HepG2 (cell line): ENCODE measurements at regions not wholly inside any gene's neighbourhood (a gene's known extent, or its start where the extent isn't known, plus 50 kb on each side); places are given as distances from the start of the nearest gene placed in this dataset.

Experiments used
- ATAC-seq: fragments of 200-7000 bp; cut with Tn5 transposase; 3 replicates; pipeline ENCODE4 v1.9.1; 2020; ENCODE audit warnings: mild to moderate bottlenecking, moderate library complexity
- BruUV-seq: library from RNA; stranded (reverse); fragments of 400-500 nt; replicated peaks from 2 replicates; lab custom pipeline; 2021; lab: Mats Ljungman, UMichigan
- CTCF ChIA-PET: fragments of 300-600 bp; formaldehyde crosslinking; extraction: SDS; loops from one replicate; lab custom pipeline; 2021; ENCODE audit warnings: low total read pairs, inconsistent platforms, low intra/inter-chr PET ratio; lab: Yijun Ruan, JAX
- POLR2A ChIA-PET: fragments of 350-600 bp; sonication (Branson Sonifier 250); formaldehyde crosslinking; loops from one replicate; lab custom pipeline; 2020; ENCODE audit warnings: antibody characterized with exemption, inconsistent platforms; lab: Yijun Ruan, JAX
- DNase-seq: peaks from one replicate; pipeline ENCODE4 v3.0.0-alpha.2; 2015; ENCODE audit warnings: low spot score
- FAIRE-seq: peaks from 3 replicates; lab custom pipeline; 2011; peaks lifted over from hg19 to GRCh38; lab: Jason Lieb, UNC
- H2AFZ ChIP-seq: one replicate; pipeline ENCODE4 v1.6.1; 2011; ENCODE audit warnings: low read length, inconsistent platforms
- H3K27ac ChIP-seq: fragments of 300-600 bp; 3 replicates; pipeline ENCODE4 v1.8.0; 2011; ENCODE audit warnings: mixed run types, mild to moderate bottlenecking, mixed read lengths, low read length, inconsistent platforms; ENCODE audit not compliant: insufficient read depth; ENCODE audit errors: extremely low read length
- H3K27me3 ChIP-seq, 2 experiments: fragments of 200-600 bp in 1 of 2; 2 replicates in 1 of 2; 3 replicates in 1 of 2; pipeline versions ENCODE4 v1.6.0 to v1.8.0; 2011; ENCODE audit warnings: low read length in 2 of 2, mild to moderate bottlenecking in 2 of 2, moderate library complexity in 2 of 2, inconsistent platforms in 1 of 2; ENCODE audit not compliant: insufficient read depth in 2 of 2, control insufficient read depth in 1 of 2
- H3K36me3 ChIP-seq, 2 experiments: fragments of 200-600 bp in 1 of 2; replicated peaks in 1 of 2; 2 replicates in 1 of 2; 3 replicates in 1 of 2; pipeline versions ENCODE4 v1.5.1 to v1.8.0; 2011; ENCODE audit warnings: low read length in 2 of 2, inconsistent platforms in 1 of 2; ENCODE audit not compliant: insufficient read depth in 2 of 2, control insufficient read depth in 1 of 2
- H3K4me1 ChIP-seq: 2 replicates; pipeline ENCODE4 v1.5.1; 2012; ENCODE audit warnings: low read length, inconsistent platforms; ENCODE audit not compliant: insufficient read depth
- H3K4me2 ChIP-seq: 2 replicates; pipeline ENCODE4 v1.6.0; 2011; ENCODE audit warnings: low read depth, low read length, inconsistent platforms
- H3K4me3 ChIP-seq, 3 experiments: fragments of 200-600 bp in 1 of 3; sonication (generic), shearing (Covaris generic) in 1 of 3; replicated peaks in 1 of 3; 2 replicates each; pipeline ENCODE4 v1.5.1; 2011 to 2016; ENCODE audit warnings: low read length in 3 of 3, inconsistent platforms in 2 of 3, low read depth in 2 of 3, mild to moderate bottlenecking in 2 of 3, control low read depth in 1 of 3, mixed read lengths in 1 of 3; ENCODE audit not compliant: insufficient read depth in 1 of 3
- H3K79me2 ChIP-seq: one replicate; pipeline ENCODE4 v1.6.1; 2011; ENCODE audit warnings: low read length, inconsistent platforms; ENCODE audit not compliant: insufficient read depth
- H3K9ac ChIP-seq: 2 replicates; pipeline ENCODE4 v1.6.0; 2011; ENCODE audit warnings: mild to moderate bottlenecking, low read depth, low read length, inconsistent platforms; ENCODE audit not compliant: insufficient read depth
- H3K9me3 ChIP-seq: 2 replicates; pipeline ENCODE4 v1.5.1; 2012; ENCODE audit warnings: mild to moderate bottlenecking, low read length
- H4K20me1 ChIP-seq: 2 replicates; pipeline ENCODE4 v1.6.0; 2011; ENCODE audit warnings: inconsistent platforms, mild to moderate bottlenecking, low read length, moderate library complexity; ENCODE audit not compliant: insufficient read depth
- AHR ChIP-seq: IDR thresholded peaks from 2 replicates; pipeline ENCODE4 v1.6.1; 2018; ENCODE audit warnings: missing genetic modification reagents, missing compliant biosample characterization
- ARID4A ChIP-seq: sonication (generic); formaldehyde crosslinking; IDR thresholded peaks from 2 replicates; pipeline ENCODE4 v1.5.0; 2020; ENCODE audit warnings: mild to moderate bottlenecking, missing genetic modification reagents, borderline replicate concordance
- ATAD3A ChIP-seq: sonication (generic); formaldehyde crosslinking; IDR thresholded peaks from 2 replicates; pipeline ENCODE4 v1.4.0; 2020; ENCODE audit warnings: missing genetic modification reagents
- JUN ChIP-seq: sonication (generic); formaldehyde crosslinking; IDR thresholded peaks from 2 replicates; pipeline ENCODE4 v1.4.0; 2020; ENCODE audit warnings: mild to moderate bottlenecking, missing genetic modification reagents
- MAFK ChIP-seq, 2 experiments: IDR thresholded peaks in 1 of 2; conservative IDR thresholded peaks in 1 of 2; 2 replicates each; pipeline ENCODE4 v1.6.1; 2011; ENCODE audit warnings: improper control_type of control experiment in 2 of 2, low read length in 2 of 2
- PRDM4 ChIP-seq: sonication (generic); formaldehyde crosslinking; IDR thresholded peaks from 2 replicates; pipeline ENCODE4 v1.9.0; 2021; ENCODE audit warnings: missing genetic modification reagents, borderline replicate concordance
- REL ChIP-seq: sonication (generic); formaldehyde crosslinking; conservative IDR thresholded peaks from 2 replicates; pipeline ENCODE4 v1.8.0; 2022; ENCODE audit warnings: mild to moderate bottlenecking, missing genetic modification reagents, moderate library complexity
- SIX1 ChIP-seq: sonication (generic); formaldehyde crosslinking; IDR thresholded peaks from 2 replicates; pipeline ENCODE4 v1.4.0; 2020; ENCODE audit warnings: missing genetic modification reagents, borderline replicate concordance
- ZNF225 ChIP-seq: sonication (generic); formaldehyde crosslinking; IDR thresholded peaks from 2 replicates; pipeline ENCODE4 v1.4.0; 2020; ENCODE audit warnings: mild to moderate bottlenecking, missing genetic modification reagents
- ZNF704 ChIP-seq: sonication (generic); formaldehyde crosslinking; IDR thresholded peaks from 2 replicates; pipeline ENCODE4 v1.8.1; 2023; ENCODE audit warnings: mild to moderate bottlenecking, inconsistent platforms, moderate library complexity, missing genetic modification reagents, borderline replicate concordance
- ZNF749 ChIP-seq: sonication (generic); formaldehyde crosslinking; IDR thresholded peaks from 2 replicates; pipeline ENCODE4 v1.8.0; 2022; ENCODE audit warnings: mild to moderate bottlenecking, missing genetic modification reagents, moderate library complexity, borderline replicate concordance
- whole genome bisulfite sequencing: methylation state at CpG from one replicate; pipeline ENCODE4 v1.1.6; 2017; ENCODE audit warnings: low lambda C conversion rate; 5-methylcytosine and 5-hydroxymethylcytosine counted together
- in situ Hi-C: cut with HindIII; loops from 2 replicates; pipeline ENCODE4 v1.10.0; 2017; ENCODE audit warnings: low pct_unique_long_range_greater_than_20kb; ENCODE audit not compliant: extremely low pct_ligation_motif_present
- intact Hi-C: fragments of 100-400 bp; cut with micrococcal nuclease; formaldehyde crosslinking; loops from one replicate; pipeline ENCODE4 v1.10.0; 2022; ENCODE audit not compliant: unreplicated experiment

GRCh38 chr19:28426110-28426729 is 786.7 kb downstream of the UQCRFS1 start:
- Histone ChIP-seq H4K20me1 (no peaks in the 10 kb centered on the region), H3K4me3 (no peak overlapping the region), H3K27ac (no peak overlapping the region), H3K4me2 (no peak overlapping the region), H3K9me3 (peaks cover 93% of the 10 kb centered on the region), H3K36me3 (no peaks in the 10 kb centered on the region)
- no peak for FAIRE-seq
- in situ Hi-C loops = no loop called here
- intact Hi-C loops = no loop called here
- CTCF ChIA-PET = no interaction called here
- 5% methylated on average over 7 of the region's 7 CpGs for WGBS
- TF ChIP-seq MAFK (conservative IDR thresholded peaks at IDR 0.05 in 1 of 2, IDR thresholded peaks at IDR 0.05 in 1 of 2; ENCODE audit: low read length in 2 of 2) (no peak), JUN (CRISPR knock-in tag) (no peak), ZNF704 (no peak), ARID4A (no peak), AHR (CRISPR knock-in tag) (no peak), ATAD3A (CRISPR knock-in tag) (no peak), SIX1 (CRISPR knock-in tag) (no peak), REL (CRISPR knock-in tag) (no peak), PRDM4 (CRISPR knock-in tag) (no peak), ZNF749 (CRISPR knock-in tag) (no peak), ZNF225 (CRISPR knock-in tag) (no peak)
- TF ChIP-seq, all 625 proteins: peak for 0
- no peaks in the 10 kb centered on the region for H3K4me1 ChIP-seq
- no peak overlapping the region for H2AFZ ChIP-seq
- ATAC-seq = no peak
- POLR2A ChIA-PET = no interaction called here
- no TSS peak for BruUV-seq
- H3K9ac ChIP-seq = no peak overlapping the region
- DNase-seq = no peak
- H3K27me3 ChIP-seq = no peaks in the 10 kb centered on the region
- H3K79me2 ChIP-seq = no peaks in the 10 kb centered on the region
